LNCaP clone FGC (cell line): ENCODE measurements at regions not wholly inside any gene's neighbourhood (a gene's known extent, or its start where the extent isn't known, plus 50 kb on each side); places are given as distances from the start of the nearest gene placed in this dataset.
"Not testable (repeated sequence)": the region's sequence is repeated elsewhere in the genome, so short reads cannot be mapped to it uniquely, and the experiment has no call there.

Experiments
- DNase-seq: peaks from one replicate; pipeline ENCODE4 v3.0.0-alpha.2; 2011; ENCODE audit warnings: low read depth
- H3K4me3 ChIP-seq: 2 replicates; pipeline ENCODE4 v1.5.1; 2011; ENCODE audit warnings: mild to moderate bottlenecking, low read depth, low read length, control low read depth
- CTCF ChIP-seq: IDR thresholded peaks from 2 replicates; pipeline ENCODE4 v1.5.1; 2012; ENCODE audit warnings: mild to moderate bottlenecking; ENCODE audit not compliant: control insufficient read depth, insufficient read depth; ENCODE audit errors: extremely low read depth

GRCh38 chr6:159627939-159628338 is 65.1 kb downstream of the SOD2 start:
- TF ChIP-seq CTCF = no peak
- no peak for DNase-seq
- no peak overlapping the region for H3K4me3 ChIP-seq

GRCh38 chr6:159626506-159626905 is 66.5 kb downstream of the SOD2 start:
- DNase-seq, H3K4me3 ChIP-seq: not testable (repeated sequence)

GRCh38 chr6:159623156-159623555 is 69.9 kb downstream of the SOD2 start:
- DNase-seq = no peak
- no peak overlapping the region for H3K4me3 ChIP-seq
- no peak for TF ChIP-seq CTCF

GRCh38 chr6:159620947-159621346 is 72.1 kb downstream of the SOD2 start:
- DNase-seq = no peak
- no peak for TF ChIP-seq CTCF

GRCh38 chr6:159617444-159617843 is 75.6 kb downstream of the SOD2 start:
- no peak for TF ChIP-seq CTCF
- H3K4me3 ChIP-seq = no peak overlapping the region
- DNase-seq = no peak

More at GRCh38 chr6:159620947-159621346, 72.1 kb downstream of the SOD2 start:
- H3K4me3 ChIP-seq = no peak overlapping the region

GRCh38 chr6:159616456-159616855 is 76.6 kb downstream of the SOD2 start:
- no peak for DNase-seq
- H3K4me3 ChIP-seq = no peak overlapping the region
- no peak for TF ChIP-seq CTCF

GRCh38 chr6:159615918-159616317 is 77.1 kb downstream of the SOD2 start:
- no peak overlapping the region for H3K4me3 ChIP-seq
- no peak for TF ChIP-seq CTCF

More at GRCh38 chr6:159615918-159616317, 77.1 kb downstream of the SOD2 start:
- no peak for DNase-seq
